ENCODE measurements at regions not wholly inside any gene's neighbourhood (a gene's known extent, or its start where the extent isn't known, plus 50 kb on each side); places are given as distances from the start of the nearest gene placed in this dataset.

- TF ChIP-seq TAF1 (IDR thresholded peaks at IDR 0.05; ENCODE audit: borderline replicate concordance, low read depth, low read length) (no peak), POLR2AphosphoS5 (IDR thresholded peaks at IDR 0.05; ENCODE audit: low read depth, low read length) (no peak), POLR2A (IDR thresholded peaks at IDR 0.05; ENCODE audit: low read depth, low read length) (no peak)
- FAIRE-seq (peak; percentile 80), DNase-seq (ENCODE audit: insufficient read length) (no peak)
Measured at GRCh38 chr5:18740301-18740700, 1106.0 kb downstream of the TAF11L14 start.

GRCh38 chr5:18742830-18743229, 1108.6 kb downstream of the TAF11L14 start:
- no peak for FAIRE-seq
- TF ChIP-seq POLR2A (IDR thresholded peaks at IDR 0.05; ENCODE audit: low read depth, low read length) (no peak), TAF1 (IDR thresholded peaks at IDR 0.05; ENCODE audit: borderline replicate concordance, low read depth, low read length) (no peak), POLR2AphosphoS5 (IDR thresholded peaks at IDR 0.05; ENCODE audit: low read depth, low read length) (no peak)
- no peak for DNase-seq (ENCODE audit: insufficient read length)

- peak; percentile 67 for FAIRE-seq
- no peak for DNase-seq (ENCODE audit: insufficient read length)
- no peak for TF ChIP-seq POLR2A (IDR thresholded peaks at IDR 0.05; ENCODE audit: low read depth, low read length)
- TF ChIP-seq TAF1 (IDR thresholded peaks at IDR 0.05; ENCODE audit: borderline replicate concordance, low read depth, low read length) = no peak
- no peak for TF ChIP-seq POLR2AphosphoS5 (IDR thresholded peaks at IDR 0.05; ENCODE audit: low read depth, low read length)
Measured at GRCh38 chr5:18744441-18744840, 1110.2 kb downstream of the TAF11L14 start.

- DNase-seq (ENCODE audit: insufficient read length) (no peak), FAIRE-seq (peak; percentile 87)
- TF ChIP-seq POLR2AphosphoS5 (IDR thresholded peaks at IDR 0.05; ENCODE audit: low read depth, low read length) = no peak
- TF ChIP-seq TAF1 (IDR thresholded peaks at IDR 0.05; ENCODE audit: borderline replicate concordance, low read depth, low read length) = no peak
- no peak; the same call in 1 of the 2 replicates for TF ChIP-seq POLR2A (IDR thresholded peaks at IDR 0.05; ENCODE audit: low read depth, low read length)
Measured at GRCh38 chr5:18745042-18745987, 1111.1 kb downstream of the TAF11L14 start.

GRCh38 chr5:18745988-18746615, 1111.8 kb downstream of the TAF11L14 start:
- TF ChIP-seq POLR2AphosphoS5 (IDR thresholded peaks at IDR 0.05; ENCODE audit: low read depth, low read length) (peak; percentile 35; the same call in 1 of the 2 replicates), POLR2A (IDR thresholded peaks at IDR 0.05; ENCODE audit: low read depth, low read length) (no peak; the same call in 1 of the 2 replicates)
- DNase-seq (ENCODE audit: insufficient read length) (peak; percentile 19), FAIRE-seq (no peak)

GRCh38 chr5:18749763-18750162, 1115.5 kb downstream of the TAF11L14 start:
- FAIRE-seq (peak; percentile 70), DNase-seq (ENCODE audit: insufficient read length) (no peak)
- TF ChIP-seq TAF1 (IDR thresholded peaks at IDR 0.05; ENCODE audit: borderline replicate concordance, low read depth, low read length) (no peak), POLR2AphosphoS5 (IDR thresholded peaks at IDR 0.05; ENCODE audit: low read depth, low read length) (no peak), POLR2A (IDR thresholded peaks at IDR 0.05; ENCODE audit: low read depth, low read length) (no peak)

- FAIRE-seq (no peak), DNase-seq (ENCODE audit: insufficient read length) (no peak)
- TF ChIP-seq TAF1 (IDR thresholded peaks at IDR 0.05; ENCODE audit: borderline replicate concordance, low read depth, low read length) (no peak), POLR2A (IDR thresholded peaks at IDR 0.05; ENCODE audit: low read depth, low read length) (no peak), POLR2AphosphoS5 (IDR thresholded peaks at IDR 0.05; ENCODE audit: low read depth, low read length) (no peak)
Measured at GRCh38 chr5:18752317-18752716, 1118.1 kb downstream of the TAF11L14 start.

GRCh38 chr5:18754201-18754600, 1119.9 kb downstream of the TAF11L14 start:
- DNase-seq (ENCODE audit: insufficient read length) (no peak), FAIRE-seq (no peak)
- no peak for TF ChIP-seq TAF1 (IDR thresholded peaks at IDR 0.05; ENCODE audit: borderline replicate concordance, low read depth, low read length)
- no peak for TF ChIP-seq POLR2AphosphoS5 (IDR thresholded peaks at IDR 0.05; ENCODE audit: low read depth, low read length)
- no peak for TF ChIP-seq POLR2A (IDR thresholded peaks at IDR 0.05; ENCODE audit: low read depth, low read length)

- no peak for FAIRE-seq
- TF ChIP-seq TAF1 (IDR thresholded peaks at IDR 0.05; ENCODE audit: borderline replicate concordance, low read depth, low read length) = no peak
- TF ChIP-seq POLR2A (IDR thresholded peaks at IDR 0.05; ENCODE audit: low read depth, low read length) = no peak
- no peak for TF ChIP-seq POLR2AphosphoS5 (IDR thresholded peaks at IDR 0.05; ENCODE audit: low read depth, low read length)
- DNase-seq (ENCODE audit: insufficient read length) = no peak
Measured at GRCh38 chr5:18761801-18762200, 1127.5 kb downstream of the TAF11L14 start.

- FAIRE-seq = no peak
- TF ChIP-seq POLR2A (IDR thresholded peaks at IDR 0.05; ENCODE audit: low read depth, low read length) (no peak), POLR2AphosphoS5 (IDR thresholded peaks at IDR 0.05; ENCODE audit: low read depth, low read length) (no peak), TAF1 (IDR thresholded peaks at IDR 0.05; ENCODE audit: borderline replicate concordance, low read depth, low read length) (no peak)
Measured at GRCh38 chr5:18764161-18764560, 1129.9 kb downstream of the TAF11L14 start.

GRCh38 chr5:18765304-18765703, 1131.0 kb downstream of the TAF11L14 start:
- FAIRE-seq (no peak), DNase-seq (ENCODE audit: insufficient read length) (no peak)
- no peak for TF ChIP-seq POLR2A (IDR thresholded peaks at IDR 0.05; ENCODE audit: low read depth, low read length)
- no peak for TF ChIP-seq POLR2AphosphoS5 (IDR thresholded peaks at IDR 0.05; ENCODE audit: low read depth, low read length)
- TF ChIP-seq TAF1 (IDR thresholded peaks at IDR 0.05; ENCODE audit: borderline replicate concordance, low read depth, low read length) = no peak

More at GRCh38 chr5:18764161-18764560, 1129.9 kb downstream of the TAF11L14 start:
- DNase-seq (ENCODE audit: insufficient read length) = no peak

Data from GM12892 (cell line).